HG02981 (cell line): ENCODE measurements at regions not wholly inside any gene's neighbourhood (a gene's known extent, or its start where the extent isn't known, plus 50 kb on each side); places are given as distances from the start of the nearest gene placed in this dataset.
A peak's percentile ranks its signal among the peaks of the same experiment; 100 is the strongest.

Source experiments
- ATAC-seq: cut with Tn5 transposase; IDR thresholded peaks from one replicate; pipeline ENCODE4 v1.9.1; 2021; ENCODE audit warnings: mild to moderate bottlenecking, moderate library complexity; ENCODE audit not compliant: unreplicated experiment

GRCh38 chr11:110000031-110000502 lies 93.1 kb upstream of the ZC3H12C start:
- peak; percentile 95 for ATAC-seq

- no peak for ATAC-seq
These were observed 92.3 kb upstream of the ZC3H12C start for GRCh38 chr11:110000850-110001249.

- no peak for ATAC-seq
These were observed 89.8 kb upstream of the ZC3H12C start for GRCh38 chr11:110003426-110003825.

GRCh38 chr11:110011595-110011994 lies 81.6 kb upstream of the ZC3H12C start:
- ATAC-seq, result no peak

- no peak for ATAC-seq
These were observed 77.5 kb upstream of the ZC3H12C start for GRCh38 chr11:110015695-110016094.

GRCh38 chr11:110019675-110020074 lies 73.5 kb upstream of the ZC3H12C start:
- no peak for ATAC-seq

GRCh38 chr11:110022548-110022947 lies 70.6 kb upstream of the ZC3H12C start:
- ATAC-seq, result no peak

DNA sequence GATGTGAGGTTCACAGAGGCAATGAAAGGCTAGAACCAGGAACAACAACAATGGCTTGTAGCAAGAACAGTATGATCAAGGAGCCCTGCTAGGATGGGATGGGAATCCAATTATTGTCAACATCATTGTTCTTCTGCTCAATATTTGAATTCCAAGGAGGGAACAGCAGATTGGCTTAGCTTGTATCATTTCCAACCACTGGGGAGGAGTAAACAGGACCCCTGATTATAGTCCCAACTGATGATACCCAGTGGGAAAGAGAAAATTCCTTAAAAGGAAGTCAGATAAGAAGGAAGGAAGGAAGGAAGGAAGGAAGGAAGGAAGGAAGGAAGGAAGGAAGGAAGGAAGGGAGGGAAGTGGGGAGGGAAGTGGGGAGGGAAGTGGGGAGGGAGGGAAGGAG lies 69.5 kb upstream of the ZC3H12C start:
- ATAC-seq, result no peak

- ATAC-seq, result peak; percentile 89
These were observed 66.2 kb upstream of the ZC3H12C start for GRCh38 chr11:110026858-110027626.

GRCh38 chr11:110027627-110028371 lies 65.4 kb upstream of the ZC3H12C start:
- ATAC-seq, result peak; percentile 44

GRCh38 chr11:110028921-110029320 lies 64.3 kb upstream of the ZC3H12C start:
- peak; percentile 27 for ATAC-seq

DNA sequence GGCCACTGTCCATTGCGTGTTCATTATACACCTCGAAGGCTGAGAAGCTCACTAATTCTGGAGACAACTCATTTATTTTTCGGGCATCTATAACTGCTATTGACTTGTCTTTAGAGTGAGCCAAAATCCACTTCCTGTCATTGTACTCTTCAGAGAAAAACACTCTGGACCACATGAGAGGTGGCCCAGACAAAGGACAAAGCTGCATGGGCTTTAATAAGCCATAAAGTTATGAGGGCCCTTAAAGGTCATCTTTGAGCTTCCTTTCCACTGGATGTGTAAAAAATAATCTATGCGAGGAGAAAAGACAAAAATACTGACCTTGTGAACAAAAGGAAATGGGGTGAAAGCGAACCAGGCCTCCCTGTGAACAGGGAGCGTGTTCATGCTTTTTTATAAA lies 63.5 kb upstream of the ZC3H12C start:
- no peak for ATAC-seq

DNA sequence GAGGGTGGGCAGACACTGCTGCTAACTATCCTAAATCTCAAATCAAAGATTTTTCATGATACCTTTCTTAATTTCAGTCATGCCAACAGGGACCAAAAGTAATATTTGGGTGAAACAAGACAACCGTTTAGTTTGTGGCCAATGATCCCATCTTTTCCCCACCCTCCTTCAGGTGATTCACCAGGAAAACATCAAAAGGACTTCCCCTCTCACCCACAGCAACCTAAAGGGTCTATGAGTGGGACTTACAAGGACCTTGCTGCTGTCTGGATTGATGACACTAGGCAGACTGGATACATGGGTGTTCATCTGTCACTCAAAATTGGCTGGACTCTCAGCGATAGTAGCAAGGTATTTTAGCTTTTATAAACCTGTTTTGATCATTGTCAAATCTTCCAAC lies 62.0 kb upstream of the ZC3H12C start:
- no peak for ATAC-seq

- no peak for ATAC-seq
These were observed 60.9 kb upstream of the ZC3H12C start for GRCh38 chr11:110032259-110032658.

DNA sequence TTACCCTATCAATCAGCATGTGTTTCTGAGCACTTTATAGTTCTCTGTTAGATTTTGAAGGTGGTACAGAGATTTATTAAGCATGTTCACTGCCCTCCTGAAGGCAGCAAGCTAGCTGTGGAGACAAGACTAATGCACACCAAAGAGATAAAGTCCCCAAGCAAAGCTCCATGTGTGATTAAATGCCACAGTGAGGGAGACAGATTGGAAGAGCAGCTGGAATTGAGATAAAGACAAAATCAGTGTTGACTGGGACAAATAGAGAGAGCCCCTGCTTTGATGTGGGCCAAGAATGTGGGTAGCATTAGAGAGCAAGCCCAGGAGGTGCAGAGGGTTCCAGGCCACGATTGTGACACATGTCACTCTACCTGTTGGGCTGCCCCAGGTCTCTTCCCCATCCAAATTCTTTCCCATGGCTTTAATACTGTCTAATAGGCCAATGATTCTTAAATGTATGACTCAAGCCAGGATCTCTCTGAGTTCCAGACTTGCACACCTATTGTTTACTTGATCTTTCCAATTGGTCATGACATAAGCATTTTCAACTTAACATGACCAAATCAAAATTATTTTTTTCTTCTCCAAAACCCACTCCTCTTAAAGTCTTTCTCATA lies 60.1 kb upstream of the ZC3H12C start:
- ATAC-seq, result no peak

DNA sequence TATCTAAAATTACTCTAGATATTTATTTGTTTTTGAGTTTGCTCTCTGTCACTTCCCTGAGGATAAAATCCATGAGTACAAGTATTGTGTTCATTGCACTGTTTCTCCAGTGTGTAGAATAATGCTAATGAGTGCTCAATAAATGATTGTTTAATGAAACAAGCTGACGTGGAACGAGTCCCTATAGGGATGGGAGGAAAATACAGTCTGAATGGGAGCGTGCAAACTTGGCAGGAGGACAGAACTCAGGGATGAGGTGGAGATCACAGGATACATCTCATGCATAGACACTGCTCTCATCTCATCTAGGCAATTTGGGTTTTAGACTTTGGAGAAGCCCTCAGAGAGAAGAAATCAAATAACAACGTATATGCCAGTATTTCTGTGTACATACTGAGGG lies 58.4 kb upstream of the ZC3H12C start:
- ATAC-seq, result no peak

DNA sequence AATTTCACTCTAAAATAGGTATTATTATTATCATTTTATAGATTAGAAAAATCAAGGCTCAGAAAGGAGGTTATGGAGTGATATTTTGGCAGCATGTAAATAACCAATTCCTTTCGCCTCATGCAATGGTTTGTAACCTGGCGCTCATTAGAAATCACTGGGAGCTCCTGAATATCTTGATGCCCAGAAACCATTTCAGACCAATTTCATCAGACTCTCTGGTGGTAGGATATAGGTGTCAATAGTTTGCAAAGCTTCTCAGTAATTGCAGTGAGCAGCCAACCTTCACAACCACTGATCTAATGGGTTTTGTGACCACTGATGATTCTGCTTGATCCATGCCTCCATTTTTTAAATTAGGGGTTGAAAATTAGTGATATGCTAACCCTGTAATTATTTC lies 57.8 kb upstream of the ZC3H12C start:
- no peak for ATAC-seq

DNA sequence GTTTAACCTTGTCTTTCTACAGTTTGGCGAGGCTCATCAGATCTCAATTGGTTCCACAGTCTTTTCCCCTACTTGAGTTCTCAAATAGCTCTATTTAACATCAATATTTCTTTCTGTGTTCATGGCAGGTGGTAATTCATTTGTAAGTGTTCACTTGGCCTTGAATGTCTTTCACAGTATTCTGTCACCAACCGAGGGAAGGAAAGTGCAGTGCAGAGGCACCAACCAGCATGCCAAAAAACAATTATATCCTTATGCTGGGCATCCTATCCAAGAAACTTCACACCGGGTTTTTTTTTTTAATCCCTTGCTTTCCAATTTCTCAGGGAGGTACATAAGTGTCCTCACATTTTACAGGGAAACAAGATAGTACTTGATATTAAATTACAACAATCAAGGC lies 55.0 kb upstream of the ZC3H12C start:
- ATAC-seq, result no peak
